SU-DHL-6 (cell line): ENCODE measurements at regions not wholly inside any gene's neighbourhood (a gene's known extent, or its start where the extent isn't known, plus 50 kb on each side); places are given as distances from the start of the nearest gene placed in this dataset.

ENCODE experiments used
- H2AFZ ChIP-seq: fragments of 200-600 bp; sonication (generic); 2 replicates; pipeline ENCODE4 v1.6.1; 2014; ENCODE audit warnings: low read depth, mild to moderate bottlenecking, moderate library complexity, mixed read lengths, antibody characterized with exemption, low read length; ENCODE audit not compliant: severe bottlenecking
- H3F3A ChIP-seq: fragments of 200-600 bp; shearing (Covaris generic); 2 replicates; pipeline ENCODE4 v1.6.0; 2016; ENCODE audit warnings: antibody characterized with exemption, mild to moderate bottlenecking; ENCODE audit not compliant: insufficient read depth
- H3K27ac ChIP-seq: fragments of 200-600 bp; sonication (generic); 2 replicates; pipeline ENCODE4 v1.5.1; 2016; ENCODE audit warnings: low read depth, mild to moderate bottlenecking, low read length, moderate library complexity, mixed read lengths
- H3K27me3 ChIP-seq: fragments of 200-600 bp; sonication (generic), shearing (Covaris generic); 2 replicates; pipeline ENCODE4 v1.6.0; 2014; ENCODE audit warnings: mild to moderate bottlenecking, low read length
- H3K36me3 ChIP-seq: fragments of 200-600 bp; sonication (generic); 2 replicates; pipeline ENCODE4 v1.6.1; 2014; ENCODE audit warnings: mild to moderate bottlenecking, low read length, mixed read lengths
- H3K4me2 ChIP-seq: fragments of 300-600, 200-600 bp; shearing (Covaris generic), sonication (generic); 2 replicates; pipeline ENCODE4 v1.6.0; 2014; ENCODE audit warnings: low read length, low read depth, mild to moderate bottlenecking; ENCODE audit not compliant: poor library complexity, severe bottlenecking
- H3K4me3 ChIP-seq: fragments of 200-600 bp; sonication (generic); 2 replicates; pipeline ENCODE4 v1.5.1; 2014; ENCODE audit warnings: antibody characterized with exemption, low read length, mild to moderate bottlenecking, mixed read lengths; ENCODE audit not compliant: insufficient read depth, poor library complexity, severe bottlenecking
- H3K79me2 ChIP-seq: fragments of 200-600 bp; sonication (generic); 2 replicates; pipeline ENCODE4 v1.6.1; 2014; ENCODE audit warnings: mild to moderate bottlenecking, low read length, moderate library complexity; ENCODE audit not compliant: insufficient read depth
- H3K9ac ChIP-seq: fragments of 200-600 bp; sonication (generic); 2 replicates; pipeline ENCODE4 v1.7.0; 2014; ENCODE audit warnings: mild to moderate bottlenecking, low read length
- H3K9me2 ChIP-seq: fragments of 200-600 bp; sonication (generic); replicated peaks from 2 replicates; pipeline ENCODE4 v1.6.1; 2014; ENCODE audit warnings: low read length; ENCODE audit not compliant: insufficient read depth
- H3K9me3 ChIP-seq: fragments of 200-600 bp; sonication (generic); 2 replicates; pipeline ENCODE4 v1.6.1; 2014; ENCODE audit warnings: low read length, mixed read lengths; ENCODE audit not compliant: insufficient read depth
- H4K20me1 ChIP-seq: fragments of 200-600 bp; sonication (generic); 2 replicates; pipeline ENCODE4 v1.6.1; 2014; ENCODE audit warnings: low read depth, mild to moderate bottlenecking, antibody characterized with exemption, low read length, moderate library complexity, mixed read lengths
- CTCF ChIP-seq: fragments of 200-600 bp; sonication (generic); IDR thresholded peaks from one replicate; pipeline ENCODE4 v1.5.1; 2017; ENCODE audit warnings: antibody characterized with exemption, mild to moderate bottlenecking, low read length, moderate library complexity; ENCODE audit not compliant: insufficient read depth, poor library complexity, severe bottlenecking
- EZH2phosphoT487 ChIP-seq: fragments of 200-600 bp; sonication (generic), shearing (Covaris generic); conservative IDR thresholded peaks from 2 replicates; pipeline ENCODE4 v1.6.1; 2018; ENCODE audit warnings: mild to moderate bottlenecking, antibody characterized with exemption, low read length, moderate library complexity, mixed read lengths

- H3K9ac ChIP-seq = no peak overlapping the region
Observed at GRCh38 chr7:33849004-33849403, 56.3 kb upstream of the BMPER start.

GRCh38 chr7:33849971-33850559 lies 55.3 kb upstream of the BMPER start:
- Histone ChIP-seq H3K27me3 (no peaks in the 10 kb centered on the region), H3K79me2 (no peaks in the 10 kb centered on the region), H3F3A (no peaks in the 10 kb centered on the region), H3K27ac (no peak overlapping the region), H3K4me3 (no peak overlapping the region), H2AFZ (no peak overlapping the region), H4K20me1 (no peaks in the 10 kb centered on the region), H3K9me2 (no peaks in the 10 kb centered on the region), H3K9me3 (no peaks in the 10 kb centered on the region), H3K36me3 (no peaks in the 10 kb centered on the region), H3K4me2 (no peak overlapping the region), H3K9ac (no peak overlapping the region)
- no peak for TF ChIP-seq EZH2phosphoT487
- no peak for TF ChIP-seq CTCF

More at GRCh38 chr7:33849004-33849403, 56.3 kb upstream of the BMPER start:
- Histone ChIP-seq H3K27ac (no peak overlapping the region), H3K9me2 (no peaks in the 10 kb centered on the region), H3K9me3 (no peaks in the 10 kb centered on the region), H3K27me3 (no peaks in the 10 kb centered on the region), H3K36me3 (no peaks in the 10 kb centered on the region), H2AFZ (no peak overlapping the region), H3K4me3 (no peak overlapping the region), H3F3A (no peaks in the 10 kb centered on the region), H3K79me2 (no peaks in the 10 kb centered on the region), H4K20me1 (no peaks in the 10 kb centered on the region), H3K4me2 (no peak overlapping the region)
- no peak for TF ChIP-seq CTCF
- TF ChIP-seq EZH2phosphoT487 = no peak

- H3K27me3 ChIP-seq = no peaks in the 10 kb centered on the region
- H3K27ac ChIP-seq = no peak overlapping the region
- no peaks in the 10 kb centered on the region for H3F3A ChIP-seq
- no peaks in the 10 kb centered on the region for H3K36me3 ChIP-seq
- no peak overlapping the region for H3K4me2 ChIP-seq
- H3K9ac ChIP-seq = no peak overlapping the region
- no peaks in the 10 kb centered on the region for H3K9me2 ChIP-seq
- TF ChIP-seq CTCF (no peak), EZH2phosphoT487 (no peak)
- H4K20me1 ChIP-seq = no peaks in the 10 kb centered on the region
- no peaks in the 10 kb centered on the region for H3K9me3 ChIP-seq
- H3K79me2 ChIP-seq = no peaks in the 10 kb centered on the region
- H2AFZ ChIP-seq = no peak overlapping the region
- no peak overlapping the region for H3K4me3 ChIP-seq
Observed at GRCh38 chr7:33850768-33851167, 54.6 kb upstream of the BMPER start.
